Cardiac muscle cell (in vitro differentiated cells and primary cell): ENCODE measurements at regions not wholly inside any gene's neighbourhood (a gene's known extent, or its start where the extent isn't known, plus 50 kb on each side); places are given as distances from the start of the nearest gene placed in this dataset.
A peak's percentile ranks its signal among the peaks of the same experiment; 100 is the strongest.

Experiments used
- DNase-seq, 2 donors: peaks; one replicate each; pipeline versions ENCODE4 v3.0.0 to v3.0.0-alpha.2; 2010 to 2017; ENCODE audit warnings: low read depth in 1 of 2, low spot score in 1 of 2
- H3K27ac ChIP-seq: fragments of 200-600 bp; sonication (generic); 2 replicates; pipeline ENCODE4 v1.5.1; 2016
- H3K27me3 ChIP-seq: fragments of 200-600 bp; sonication (generic); 2 replicates; pipeline ENCODE4 v1.6.0; 2016; ENCODE audit warnings: control low read depth
- H3K36me3 ChIP-seq: fragments of 200-600 bp; sonication (generic); 2 replicates; pipeline ENCODE4 v1.5.1; 2016; ENCODE audit warnings: control low read depth
- H3K4me1 ChIP-seq: fragments of 200-600 bp; sonication (generic); 2 replicates; pipeline ENCODE4 v1.8.1; 2017; ENCODE audit warnings: low read depth, mild to moderate bottlenecking, mixed run types
- H3K4me3 ChIP-seq: fragments of 200-600 bp; sonication (generic); 2 replicates; pipeline ENCODE4 v1.5.1; 2016; ENCODE audit warnings: mild to moderate bottlenecking
- H3K9me3 ChIP-seq: fragments of 200-600 bp; sonication (generic); 2 replicates; pipeline ENCODE4 v1.5.1; 2017; ENCODE audit warnings: low read depth, mild to moderate bottlenecking, control low read depth
- CTCF ChIP-seq: IDR thresholded peaks from 2 replicates; pipeline ENCODE4 v1.5.1; 2012; ENCODE audit warnings: low read depth, mild to moderate bottlenecking, low read length

GRCh38 chr15:39429898-39430357, 151.0 kb upstream of the THBS1 start:
- Histone ChIP-seq H3K27me3 (no peaks in the 10 kb centered on the region), H3K4me1 (peaks cover 38% of the 10 kb centered on the region), H3K36me3 (no peaks in the 10 kb centered on the region), H3K4me3 (no peak overlapping the region), H3K9me3 (no peaks in the 10 kb centered on the region), H3K27ac (peak overlapping the region; percentile 56)
- DNase-seq, result peak; percentile 59 to 96
- no peak for TF ChIP-seq CTCF

DNA sequence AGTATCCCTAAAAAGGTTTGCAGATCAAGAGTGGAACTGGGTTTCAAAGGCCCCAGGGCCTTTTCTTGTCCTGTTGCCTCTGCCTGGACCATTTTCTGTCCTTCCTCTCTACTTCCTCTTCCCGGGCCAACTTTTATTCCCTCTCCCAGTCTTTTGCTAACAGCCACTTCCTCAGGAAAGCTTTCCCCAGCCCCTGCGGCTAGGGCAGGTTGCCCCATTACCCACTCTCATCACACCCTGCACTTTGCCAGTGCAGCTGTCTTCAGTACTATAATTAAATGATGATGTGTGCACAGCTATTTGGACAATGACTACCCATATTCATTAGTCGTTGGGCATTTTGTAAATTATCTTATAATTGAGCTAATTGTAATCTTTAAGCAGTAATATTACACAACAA, 150.5 kb upstream of the THBS1 start:
- TF ChIP-seq CTCF, result no peak

GRCh38 chr15:39431376-39431775, 149.5 kb upstream of the THBS1 start:
- no peak overlapping the region for H3K27ac ChIP-seq
- no peaks in the 10 kb centered on the region for H3K9me3 ChIP-seq
- no peaks in the 10 kb centered on the region for H3K36me3 ChIP-seq
- no peak overlapping the region for H3K4me3 ChIP-seq
- H3K27me3 ChIP-seq, result no peaks in the 10 kb centered on the region
- H3K4me1 ChIP-seq, result peaks cover 52% of the 10 kb centered on the region
- no peak for TF ChIP-seq CTCF
- DNase-seq, result peak in 1 of 2 donors; percentile 63

More for the DNA sequence above, 150.5 kb upstream of the THBS1 start:
- Histone ChIP-seq H3K27ac (peak overlapping the region; percentile 56), H3K4me1 (peaks cover 42% of the 10 kb centered on the region), H3K27me3 (no peaks in the 10 kb centered on the region), H3K9me3 (no peaks in the 10 kb centered on the region), H3K36me3 (no peaks in the 10 kb centered on the region), H3K4me3 (no peak overlapping the region)
- no peak for DNase-seq

- H3K4me3 ChIP-seq, result no peak overlapping the region
- no peak for DNase-seq
- peaks cover 54% of the 10 kb centered on the region for H3K4me1 ChIP-seq
- H3K27ac ChIP-seq, result no peak overlapping the region
- no peaks in the 10 kb centered on the region for H3K36me3 ChIP-seq
- no peak for TF ChIP-seq CTCF
- no peaks in the 10 kb centered on the region for H3K27me3 ChIP-seq
- H3K9me3 ChIP-seq, result no peaks in the 10 kb centered on the region
Measured at GRCh38 chr15:39432026-39432425, 148.9 kb upstream of the THBS1 start.

DNA sequence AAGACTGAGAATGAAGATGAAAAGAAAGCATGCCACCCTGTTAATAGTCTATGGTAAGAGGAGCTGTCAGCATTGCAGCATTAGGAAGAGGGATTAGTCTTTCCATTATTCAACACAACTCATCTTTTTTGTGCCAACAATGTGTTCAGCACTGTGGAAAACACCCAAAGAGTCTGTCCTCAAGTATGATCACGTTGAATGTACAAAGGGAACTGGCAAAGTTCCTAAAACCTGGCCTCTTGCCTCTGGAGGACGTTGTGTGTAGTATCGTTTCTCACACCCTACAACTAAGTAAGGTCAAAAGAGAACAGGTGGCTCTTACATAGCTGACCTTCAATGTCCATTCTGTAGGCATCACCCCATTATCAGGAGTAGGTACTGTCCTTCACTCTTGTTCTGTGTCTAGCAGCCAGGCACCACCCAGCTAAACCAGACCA, 147.9 kb upstream of the THBS1 start:
- H3K27me3 ChIP-seq, result no peaks in the 10 kb centered on the region
- H3K27ac ChIP-seq, result no peak overlapping the region
- DNase-seq, result no peak
- H3K4me3 ChIP-seq, result no peak overlapping the region
- H3K36me3 ChIP-seq, result no peaks in the 10 kb centered on the region
- no peak for TF ChIP-seq CTCF
- H3K4me1 ChIP-seq, result peaks cover 49% of the 10 kb centered on the region
- H3K9me3 ChIP-seq, result no peaks in the 10 kb centered on the region

- Histone ChIP-seq H3K4me3 (no peak overlapping the region), H3K4me1 (peaks cover 47% of the 10 kb centered on the region), H3K36me3 (no peaks in the 10 kb centered on the region), H3K9me3 (no peaks in the 10 kb centered on the region), H3K27me3 (no peaks in the 10 kb centered on the region), H3K27ac (no peak overlapping the region)
- DNase-seq, result no peak
- TF ChIP-seq CTCF, result no peak
Measured at GRCh38 chr15:39433376-39433775, 147.5 kb upstream of the THBS1 start.
